ENCODE measurements at regions not wholly inside any gene's neighbourhood (a gene's known extent, or its start where the extent isn't known, plus 50 kb on each side); places are given as distances from the start of the nearest gene placed in this dataset.
"Not testable (repeated sequence)": the region's sequence is repeated elsewhere in the genome, so short reads cannot be mapped to it uniquely, and the experiment has no call there.

DNA sequence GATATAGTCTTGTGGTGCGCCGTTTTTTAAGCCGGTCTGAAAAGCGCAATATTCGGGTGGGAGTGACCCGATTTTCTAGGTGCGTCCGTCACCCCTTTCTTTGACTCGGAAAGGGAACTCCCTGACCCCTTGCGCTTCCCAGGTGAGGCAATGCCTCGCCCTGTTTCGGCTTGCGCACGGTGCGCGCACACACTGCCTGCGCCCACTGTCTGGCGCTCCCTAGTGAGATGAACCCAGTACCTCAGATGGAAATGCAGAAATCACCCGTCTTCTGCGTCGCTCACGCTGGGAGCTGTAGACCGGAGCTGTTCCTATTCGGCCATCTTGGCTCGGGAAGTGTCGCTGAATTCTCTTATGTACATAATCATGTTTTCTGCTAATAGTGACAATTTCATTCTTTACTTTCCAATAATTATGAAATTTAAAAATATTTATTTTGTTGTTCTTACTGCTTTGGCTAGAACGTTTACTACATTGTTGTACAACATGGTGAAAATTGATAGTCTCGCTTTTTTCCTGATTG, 61.2 kb upstream of the MINDY3 start:
- H3K9ac ChIP-seq, H3K4me1 ChIP-seq, H4K20me1 ChIP-seq, H3K4me2 ChIP-seq, H3K4me3 ChIP-seq, H3K36me3 ChIP-seq, H3K27ac ChIP-seq, H3K27me3 ChIP-seq: not testable (repeated sequence)
- peaks cover 0 to 15% (median 8%) of the 10 kb centered on the region in 11 experiments; a peak in 8 of 22 replicates for H3K9me3 ChIP-seq (replicated peaks in 1 of 11)

- no peak for TF ChIP-seq Cebpa-rat (IDR thresholded peaks at IDR 0.05)
- Histone ChIP-seq H3K4me1 (no peaks in the 10 kb centered on the region), H3K27ac (no peak overlapping the region), H3K4me3 (no peak overlapping the region), H3K36me3 (no peaks in the 10 kb centered on the region), H3K9me3 (replicated peaks in 1 of 11) (peaks cover 0 to 5% (median 3%) of the 10 kb centered on the region in 11 experiments; a peak in 6 of 22 replicates), H3K4me2 (no peak overlapping the region), H3K9ac (no peak overlapping the region), H3K27me3 (no peaks in the 10 kb centered on the region), H4K20me1 (no peaks in the 10 kb centered on the region)
These were observed 71.1 kb upstream of the MINDY3 start for GRCh38 chr10:15931376-15931775.

DNA sequence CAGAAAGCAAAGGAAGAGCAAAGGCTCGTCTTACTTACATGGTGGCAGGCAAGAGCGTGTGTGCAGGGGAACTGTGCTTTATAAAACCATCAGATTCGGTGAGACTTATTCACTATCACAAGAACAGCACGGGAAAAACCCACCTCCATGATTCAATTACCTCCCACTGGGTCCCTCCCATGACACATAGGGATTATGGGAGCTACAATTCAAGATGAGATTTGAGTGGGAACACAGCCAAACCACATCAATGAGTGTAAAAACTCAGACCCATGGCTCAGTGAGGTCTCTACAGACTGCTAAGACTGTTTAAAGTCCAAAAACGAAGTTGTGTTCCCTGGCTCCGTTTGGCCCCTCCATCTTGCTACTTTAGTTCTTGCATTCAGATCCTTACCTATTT, 79.2 kb upstream of the MINDY3 start:
- not testable (repeated sequence) for H3K27ac ChIP-seq; H3K9ac ChIP-seq; H3K4me2 ChIP-seq; H3K9me3 ChIP-seq (replicated peaks in 1 of 11); H3K36me3 ChIP-seq; H3K4me1 ChIP-seq; H3K4me3 ChIP-seq; H4K20me1 ChIP-seq; H3K27me3 ChIP-seq

- no peak for TF ChIP-seq Cebpa-rat (IDR thresholded peaks at IDR 0.05)
- Histone ChIP-seq H3K4me1 (no peaks in the 10 kb centered on the region), H3K9me3 (replicated peaks in 1 of 11) (peaks cover 0 to 6% (median 0%) of the 10 kb centered on the region in 11 experiments; a peak in 3 of 22 replicates), H3K27ac (no peak overlapping the region), H3K9ac (no peak overlapping the region), H3K36me3 (no peaks in the 10 kb centered on the region), H3K27me3 (no peaks in the 10 kb centered on the region), H4K20me1 (no peaks in the 10 kb centered on the region), H3K4me3 (no peak overlapping the region), H3K4me2 (no peak overlapping the region)
These were observed 83.1 kb upstream of the MINDY3 start for GRCh38 chr10:15943426-15943825.

GRCh38 chr10:15954188-15954587, 93.9 kb upstream of the MINDY3 start:
- no peaks in the 10 kb centered on the region for H4K20me1 ChIP-seq
- H3K4me1 ChIP-seq: no peaks in the 10 kb centered on the region
- no peak overlapping the region for H3K27ac ChIP-seq
- H3K4me3 ChIP-seq: no peak overlapping the region
- H3K36me3 ChIP-seq: no peaks in the 10 kb centered on the region
- TF ChIP-seq Cebpa-rat (IDR thresholded peaks at IDR 0.05): no peak
- no peak overlapping the region for H3K4me2 ChIP-seq
- no peak overlapping the region for H3K9ac ChIP-seq
- H3K9me3 ChIP-seq (replicated peaks in 1 of 11): no peaks in the 10 kb centered on the region
- H3K27me3 ChIP-seq: no peaks in the 10 kb centered on the region

DNA sequence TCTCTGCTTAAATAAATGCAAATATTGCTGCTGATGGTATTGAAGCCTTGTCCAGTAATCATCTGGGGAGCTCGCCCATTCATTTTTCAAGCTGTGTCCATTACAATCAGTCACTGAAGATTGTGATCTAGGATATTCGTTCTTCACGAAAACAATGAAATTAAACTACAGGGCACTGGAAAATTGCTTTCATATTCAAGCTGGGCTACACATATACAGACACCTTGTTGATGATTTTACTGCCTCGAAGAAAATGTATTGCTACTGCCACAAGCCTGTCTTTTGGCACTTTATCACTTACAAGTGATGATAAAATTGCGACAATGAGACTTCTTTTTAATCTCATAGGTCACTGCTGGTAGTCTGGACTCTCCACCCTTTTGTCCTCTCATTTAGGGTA, 100.0 kb upstream of the MINDY3 start:
- H3K4me1 ChIP-seq: no peaks in the 10 kb centered on the region
- H3K36me3 ChIP-seq: no peaks in the 10 kb centered on the region
- no peaks in the 10 kb centered on the region for H4K20me1 ChIP-seq
- no peaks in the 10 kb centered on the region for H3K9me3 ChIP-seq (replicated peaks in 1 of 11)
- no peak overlapping the region for H3K9ac ChIP-seq
- H3K27me3 ChIP-seq: no peaks in the 10 kb centered on the region
- H3K4me3 ChIP-seq: no peak overlapping the region
- no peak overlapping the region for H3K4me2 ChIP-seq
- TF ChIP-seq Cebpa-rat (IDR thresholded peaks at IDR 0.05): no peak
- H3K27ac ChIP-seq: no peak overlapping the region

- H3K9me3 ChIP-seq (replicated peaks in 1 of 11): peaks cover 0 to 15% (median 7%) of the 10 kb centered on the region in 11 experiments; a peak in 8 of 22 replicates
- not testable (repeated sequence) for H3K9ac ChIP-seq, H3K27me3 ChIP-seq, H3K4me1 ChIP-seq, H3K36me3 ChIP-seq, H3K4me3 ChIP-seq, H3K4me2 ChIP-seq, H3K27ac ChIP-seq, H4K20me1 ChIP-seq
These were observed 112.4 kb upstream of the MINDY3 start for GRCh38 chr10:15972736-15973135.

- Histone ChIP-seq H3K4me2 (no peak overlapping the region), H3K27ac (no peak overlapping the region), H3K4me3 (no peak overlapping the region), H3K9me3 (replicated peaks in 1 of 11) (peaks cover 0 to 7% (median 0%) of the 10 kb centered on the region in 11 experiments; a peak in 3 of 22 replicates), H4K20me1 (no peaks in the 10 kb centered on the region), H3K27me3 (no peaks in the 10 kb centered on the region), H3K9ac (no peak overlapping the region), H3K36me3 (no peaks in the 10 kb centered on the region), H3K4me1 (no peaks in the 10 kb centered on the region)
- no peak for TF ChIP-seq Cebpa-rat (IDR thresholded peaks at IDR 0.05)
These were observed 125.4 kb upstream of the MINDY3 start for GRCh38 chr10:15985690-15986089.

- no peaks in the 10 kb centered on the region for H3K36me3 ChIP-seq
- H3K4me1 ChIP-seq: no peaks in the 10 kb centered on the region
- H3K9me3 ChIP-seq (replicated peaks in 1 of 11): peaks cover 0 to 13% (median under 1%) of the 10 kb centered on the region in 11 experiments; a peak in 10 of 22 replicates
- H3K9ac ChIP-seq: no peak overlapping the region
- no peak overlapping the region for H3K4me2 ChIP-seq
- no peak for TF ChIP-seq Cebpa-rat (IDR thresholded peaks at IDR 0.05)
- no peaks in the 10 kb centered on the region for H3K27me3 ChIP-seq
- no peak overlapping the region for H3K4me3 ChIP-seq
- no peak overlapping the region for H3K27ac ChIP-seq
- no peaks in the 10 kb centered on the region for H4K20me1 ChIP-seq
These were observed 130.3 kb upstream of the MINDY3 start for GRCh38 chr10:15990535-15991129.

- H3K36me3 ChIP-seq: no peaks in the 10 kb centered on the region
- H3K27me3 ChIP-seq: no peaks in the 10 kb centered on the region
- H3K4me2 ChIP-seq: no peak overlapping the region
- H3K4me1 ChIP-seq: no peaks in the 10 kb centered on the region
- no peak overlapping the region for H3K9ac ChIP-seq
- H3K27ac ChIP-seq: no peak overlapping the region
- H3K9me3 ChIP-seq (replicated peaks in 1 of 11): peaks cover 9 to 24% (median 12%) of the 10 kb centered on the region in 11 experiments; a peak in 18 of 22 replicates
- no peak overlapping the region for H3K4me3 ChIP-seq
- H4K20me1 ChIP-seq: no peaks in the 10 kb centered on the region
- no peak for TF ChIP-seq Cebpa-rat (IDR thresholded peaks at IDR 0.05)
These were observed 137.0 kb upstream of the MINDY3 start for GRCh38 chr10:15997313-15997712.

Data from BLaER1 treated with 17β-estradiol and CSF1 and Interleukin-3, amounts not matched to agents 10 nM and 100 nM (cell line).